Lower lobe of right lung (tissue), 2 donors: ENCODE measurements at regions not wholly inside any gene's neighbourhood (a gene's known extent, or its start where the extent isn't known, plus 50 kb on each side); places are given as distances from the start of the nearest gene placed in this dataset.
"Not testable (repeated sequence)": the region's sequence is repeated elsewhere in the genome, so short reads cannot be mapped to it uniquely, and the experiment has no call there.

Experiments
- ATAC-seq, 2 donors: fragments of 200-7000 bp; cut with Tn5 transposase; one replicate each; pipeline ENCODE4 v1.9.1; 2020 to 2022; ENCODE audit warnings: mild to moderate bottlenecking in 2 of 2, moderate library complexity in 2 of 2
- DNase-seq: peaks from one replicate; pipeline ENCODE4 v3.0.0-alpha.2; 2020
- H3K27ac ChIP-seq: fragments of 200-600 bp; one replicate; pipeline ENCODE4 v1.8.0; 2022
- H3K27me3 ChIP-seq: fragments of 200-600 bp; one replicate; pipeline ENCODE4 v1.8.0; 2022; ENCODE audit warnings: low read depth
- H3K36me3 ChIP-seq: fragments of 200-600 bp; one replicate; pipeline ENCODE4 v1.8.0; 2022; ENCODE audit warnings: mild to moderate bottlenecking
- H3K4me1 ChIP-seq: fragments of 200-600 bp; one replicate; pipeline ENCODE4 v1.8.0; 2022
- H3K4me3 ChIP-seq: fragments of 200-600 bp; one replicate; pipeline ENCODE4 v1.8.0; 2022; ENCODE audit warnings: mild to moderate bottlenecking
- H3K9me3 ChIP-seq: fragments of 200-600 bp; one replicate; pipeline ENCODE4 v1.8.0; 2022
- CTCF ChIP-seq: fragments of 200-600 bp; IDR thresholded peaks from one replicate; pipeline ENCODE4 v1.8.0; 2022; ENCODE audit warnings: antibody characterized with exemption, mild to moderate bottlenecking
- intact Hi-C: fragments of 100-400 bp; cut with DNase I; formaldehyde crosslinking; loops from one replicate; pipeline ENCODE4 v1.11.0; 2022
- donor health status: DM: no; HTN: yes; CAD: no; lungs with severe emphysema.

DNA sequence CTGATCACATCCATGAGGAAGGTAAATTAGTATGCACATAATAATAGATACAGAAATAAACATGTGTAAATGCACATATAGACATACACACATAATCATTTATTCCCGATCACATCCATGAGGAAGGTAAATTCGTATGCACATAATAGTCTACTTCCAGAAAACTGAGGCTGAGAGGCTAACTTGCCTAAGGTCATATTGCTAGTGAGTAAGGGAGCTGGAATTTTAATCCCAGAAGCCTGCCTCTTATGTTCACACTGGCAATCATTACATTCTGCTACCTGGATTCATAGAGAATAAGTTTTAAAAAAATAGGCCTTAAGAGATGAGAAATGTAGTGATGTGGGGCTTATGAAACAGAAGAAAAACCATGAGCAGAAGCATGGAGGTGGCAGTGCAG lies 716.3 kb downstream of the BRINP1 start:
- H3K9me3 ChIP-seq: no peaks in the 10 kb centered on the region
- no peak overlapping the region for H3K27ac ChIP-seq
- H3K36me3 ChIP-seq: no peaks in the 10 kb centered on the region
- intact Hi-C loops: no loop called here
- ATAC-seq (no peak), DNase-seq (no peak)
- no peak for TF ChIP-seq CTCF
- H3K27me3 ChIP-seq: no peaks in the 10 kb centered on the region
- no peak overlapping the region for H3K4me3 ChIP-seq
- H3K4me1 ChIP-seq: no peaks in the 10 kb centered on the region

- no peaks in the 10 kb centered on the region for H3K4me1 ChIP-seq
- intact Hi-C loops: no loop called here
Measured at GRCh38 chr9:118659011-118659410, 710.2 kb downstream of the BRINP1 start.

GRCh38 chr9:118665226-118665919 lies 703.9 kb downstream of the BRINP1 start:
- no peak for ATAC-seq
- intact Hi-C loops: no loop called here

More at GRCh38 chr9:118659011-118659410, 710.2 kb downstream of the BRINP1 start:
- H3K4me3 ChIP-seq: no peak overlapping the region
- no peaks in the 10 kb centered on the region for H3K36me3 ChIP-seq
- no peak overlapping the region for H3K27ac ChIP-seq
- no peak for TF ChIP-seq CTCF
- ATAC-seq: no peak
- no peaks in the 10 kb centered on the region for H3K27me3 ChIP-seq
- no peaks in the 10 kb centered on the region for H3K9me3 ChIP-seq
- no peak for DNase-seq

DNA sequence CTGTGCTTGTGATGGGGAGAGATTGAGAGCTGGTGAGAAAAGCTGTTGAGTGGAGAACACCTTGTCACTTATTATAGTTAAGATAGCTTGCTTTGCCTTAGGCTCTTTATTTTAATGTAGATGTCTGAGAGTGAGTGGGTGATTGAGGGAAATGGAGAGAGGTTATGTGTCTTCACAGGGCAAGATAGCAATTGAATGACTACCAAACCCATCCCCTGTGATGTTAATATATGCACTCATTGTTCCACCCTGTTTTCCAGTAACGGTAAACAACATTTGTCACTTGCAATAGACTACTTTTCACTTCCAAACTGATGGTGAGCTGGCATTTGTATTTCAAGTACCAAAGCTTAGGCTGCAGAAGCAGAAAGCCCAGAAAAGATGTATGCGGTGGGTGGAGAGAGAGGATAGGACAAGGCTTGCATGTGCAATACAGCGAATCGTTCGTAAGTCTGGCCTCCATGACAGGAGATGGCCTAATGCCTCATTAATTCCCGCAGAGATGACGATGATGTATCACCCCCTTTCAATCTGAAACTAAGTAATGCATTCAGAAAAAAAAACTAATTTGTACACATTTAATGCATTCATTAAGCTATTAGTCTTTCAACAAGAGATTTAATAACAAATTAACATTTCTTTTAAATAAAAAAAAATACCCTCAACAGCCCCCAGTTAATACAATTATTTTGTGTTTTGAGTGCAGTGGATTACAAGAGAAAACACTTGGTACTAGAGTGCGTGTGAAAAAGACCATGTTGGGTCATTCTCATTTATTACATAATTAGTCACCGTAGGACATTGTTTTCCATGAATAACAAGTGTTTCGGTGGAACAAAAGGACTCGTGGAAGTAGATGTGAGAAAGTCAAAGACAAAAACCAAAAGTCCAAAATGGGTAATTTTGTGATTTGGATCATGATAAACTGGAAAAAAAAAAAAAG lies 699.0 kb downstream of the BRINP1 start:
- Histone ChIP-seq H3K9me3 (no peaks in the 10 kb centered on the region), H3K36me3 (no peaks in the 10 kb centered on the region), H3K4me3 (no peak overlapping the region), H3K4me1 (no peaks in the 10 kb centered on the region), H3K27me3 (no peaks in the 10 kb centered on the region), H3K27ac (no peak overlapping the region)
- TF ChIP-seq CTCF: no peak
- intact Hi-C loops: no loop called here
- no peak for DNase-seq
- no peak for ATAC-seq

More at GRCh38 chr9:118665226-118665919, 703.9 kb downstream of the BRINP1 start:
- no peak overlapping the region for H3K4me3 ChIP-seq
- no peak for DNase-seq
- no peaks in the 10 kb centered on the region for H3K27me3 ChIP-seq
- no peaks in the 10 kb centered on the region for H3K4me1 ChIP-seq
- no peak for TF ChIP-seq CTCF
- H3K36me3 ChIP-seq: no peaks in the 10 kb centered on the region
- H3K27ac ChIP-seq: no peak overlapping the region
- H3K9me3 ChIP-seq: no peaks in the 10 kb centered on the region

DNA sequence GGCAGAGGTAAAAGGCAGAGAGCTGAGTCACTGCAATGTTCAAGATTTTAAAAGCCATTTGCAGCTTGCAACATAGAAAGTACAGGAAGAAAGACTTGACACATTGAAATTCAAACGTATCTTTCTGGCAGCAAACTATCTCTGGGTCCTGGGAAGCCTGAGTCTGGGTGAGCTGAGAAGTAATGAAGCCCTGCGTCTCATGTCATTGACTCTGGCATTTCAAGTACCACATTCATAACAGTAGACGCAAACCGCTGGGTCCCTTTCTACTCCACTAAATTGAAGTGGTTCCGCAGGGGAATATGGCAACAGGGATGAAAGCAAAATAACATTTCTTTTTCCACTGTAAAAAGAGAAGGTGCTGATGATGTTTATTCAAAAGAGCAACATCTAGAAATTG lies 694.3 kb downstream of the BRINP1 start:
- Histone ChIP-seq H3K4me1 (no peaks in the 10 kb centered on the region), H3K27me3 (no peaks in the 10 kb centered on the region), H3K27ac (no peak overlapping the region), H3K9me3 (no peaks in the 10 kb centered on the region), H3K4me3 (no peak overlapping the region), H3K36me3 (no peaks in the 10 kb centered on the region)
- intact Hi-C loops: no loop called here
- peak in 1 of 2 donors; percentile 62 for ATAC-seq
- DNase-seq: no peak
- no peak for TF ChIP-seq CTCF

DNA sequence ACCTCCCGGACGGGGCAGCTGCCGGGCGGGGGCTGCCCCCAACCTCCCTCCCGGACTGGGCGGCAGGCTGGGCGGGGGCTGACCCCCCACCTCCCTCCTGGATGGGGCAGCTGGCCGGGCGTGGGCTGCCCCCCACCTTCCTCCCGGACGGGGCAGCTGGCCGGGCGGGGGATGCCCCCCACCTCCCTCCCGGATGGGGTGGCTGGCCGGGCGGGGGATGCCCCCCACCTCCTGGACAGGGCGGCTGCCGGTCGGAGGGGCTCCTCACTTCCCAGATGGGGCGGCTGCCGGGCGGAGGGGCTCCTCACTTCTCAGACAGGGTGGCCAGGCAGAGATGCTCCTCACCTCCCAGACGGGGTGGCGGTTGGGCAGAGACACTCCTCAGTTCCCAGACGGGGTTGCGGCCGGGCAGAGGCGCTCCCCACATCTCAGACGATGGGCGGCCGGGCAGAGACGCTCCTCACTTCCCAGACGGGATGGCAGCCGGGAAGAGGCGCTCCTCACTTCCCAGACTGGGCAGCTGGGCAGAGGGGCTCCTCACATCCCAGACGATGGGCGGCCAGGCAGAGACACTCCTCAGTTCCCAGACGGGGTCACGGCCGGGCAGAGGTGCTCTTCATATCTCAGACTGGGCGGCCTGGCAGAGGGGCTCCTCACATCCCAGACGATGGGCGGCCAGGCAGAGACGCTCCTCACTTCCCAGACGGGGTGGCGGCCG lies 691.1 kb downstream of the BRINP1 start:
- DNase-seq, H3K4me1 ChIP-seq, H3K4me3 ChIP-seq, H3K27ac ChIP-seq, H3K9me3 ChIP-seq, intact Hi-C loops, H3K36me3 ChIP-seq, ATAC-seq, H3K27me3 ChIP-seq: not testable (repeated sequence)
